ENCODE measurements at regions not wholly inside any gene's neighbourhood (a gene's known extent, or its start where the extent isn't known, plus 50 kb on each side); places are given as distances from the start of the nearest gene placed in this dataset.

GRCh38 chr2:172658945-172659344 lies 76.7 kb upstream of the RAPGEF4 start:
- no peak for DNase-seq

- no peak for DNase-seq
These were observed 73.5 kb upstream of the RAPGEF4 start for GRCh38 chr2:172662099-172662498.

- DNase-seq, result no peak
These were observed 70.9 kb upstream of the RAPGEF4 start for GRCh38 chr2:172664766-172665165.

- DNase-seq, result no peak
These were observed 67.9 kb upstream of the RAPGEF4 start for GRCh38 chr2:172667581-172668325.

GRCh38 chr2:172671501-172671900 lies 64.1 kb upstream of the RAPGEF4 start:
- no peak for DNase-seq

GRCh38 chr2:172672114-172672513 lies 63.5 kb upstream of the RAPGEF4 start:
- DNase-seq, result no peak

- DNase-seq, result peak; percentile 44
These were observed 62.5 kb upstream of the RAPGEF4 start for GRCh38 chr2:172673056-172673683.

GRCh38 chr2:172674034-172674967 lies 61.3 kb upstream of the RAPGEF4 start:
- no peak for DNase-seq

GRCh38 chr2:172674968-172675303 lies 60.7 kb upstream of the RAPGEF4 start:
- no peak for DNase-seq

- DNase-seq, result no peak
These were observed 58.3 kb upstream of the RAPGEF4 start for GRCh38 chr2:172677363-172677762.

- no peak for DNase-seq
These were observed 55.1 kb upstream of the RAPGEF4 start for GRCh38 chr2:172680436-172681068.

- DNase-seq, result no peak
These were observed 50.2 kb upstream of the RAPGEF4 start for GRCh38 chr2:172685467-172685866.
